B cell (primary cell): ENCODE measurements at regions not wholly inside any gene's neighbourhood (a gene's known extent, or its start where the extent isn't known, plus 50 kb on each side); places are given as distances from the start of the nearest gene placed in this dataset.
"Not testable (repeated sequence)": the region's sequence is repeated elsewhere in the genome, so short reads cannot be mapped to it uniquely, and the experiment has no call there.

ENCODE experiments used
- ATAC-seq: fragments of 200-7000 bp; cut with Tn5 transposase; one replicate; pipeline ENCODE4 v1.10.0; 2021; ENCODE audit warnings: low read depth, mild to moderate bottlenecking, moderate number of reproducible peaks, moderate library complexity
- CTCF ChIA-PET: fragments of 350-600 bp; sonication (Branson Sonifier 250); formaldehyde crosslinking; loops from one replicate; lab custom pipeline; 2021; ENCODE audit warnings: antibody characterized with exemption, inconsistent platforms; lab: Charles Lee
- POLR2A ChIA-PET: fragments of 350-600 bp; sonication (Branson Sonifier 250); formaldehyde crosslinking; loops from one replicate; lab custom pipeline; 2021; ENCODE audit warnings: antibody characterized with exemption; lab: Charles Lee
- DNase-seq: peaks from one replicate; pipeline ENCODE4 v3.0.0; 2013
- H2AFZ ChIP-seq: 2 replicates; pipeline ENCODE4 v1.6.1; 2012; ENCODE audit warnings: mild to moderate bottlenecking, low read depth, low read length; ENCODE audit not compliant: insufficient read depth, poor library complexity, severe bottlenecking
- H3K27ac ChIP-seq, 2 donors: 1 replicate in 1 of 2; 2 replicates in 1 of 2; pipeline ENCODE4 v1.5.1; 2012 to 2013; ENCODE audit warnings: low read length in 2 of 2, mild to moderate bottlenecking in 2 of 2, moderate library complexity in 1 of 2
- H3K27me3 ChIP-seq, 4 experiments: fragments of 200-600 bp in 1 of 4; sonication (generic) in 1 of 4; replicated peaks in 1 of 4; 1 replicate in 2 of 4; 2 replicates in 2 of 4; pipeline versions ENCODE4 v1.6.1 to v1.7.0; 2013 to 2016; ENCODE audit warnings: low read length in 3 of 4, mild to moderate bottlenecking in 2 of 4, mixed read lengths in 1 of 4, moderate library complexity in 1 of 4; ENCODE audit not compliant: insufficient read depth in 4 of 4, control insufficient read depth in 3 of 4; ENCODE audit errors: control extremely low read depth in 1 of 4
- H3K36me3 ChIP-seq, 2 experiments: replicated peaks in 1 of 2; 1 replicate in 1 of 2; 2 replicates in 1 of 2; pipeline versions ENCODE4 v1.6.1 to v1.7.1; 2013; ENCODE audit warnings: low read length in 1 of 2; ENCODE audit not compliant: insufficient read depth in 2 of 2, control insufficient read depth in 1 of 2; ENCODE audit errors: control extremely low read depth in 1 of 2, extremely low read depth in 1 of 2
- H3K4me1 ChIP-seq, 2 donors: fragments of 200-600 bp in 1 of 2; sonication (generic) in 1 of 2; 1 replicate in 1 of 2; 2 replicates in 1 of 2; pipeline versions ENCODE4 v1.5.1 to v1.6.1; 2013 to 2017; ENCODE audit warnings: low read length in 2 of 2; ENCODE audit not compliant: control insufficient read depth in 2 of 2, insufficient read depth in 2 of 2
- H3K4me2 ChIP-seq: replicated peaks from 2 replicates; pipeline ENCODE3; 2012; ENCODE audit warnings: mild to moderate bottlenecking, low read depth, low read length; ENCODE audit not compliant: poor library complexity, severe bottlenecking
- H3K4me3 ChIP-seq, 5 experiments: fragments of 200-600 bp in 1 of 5; sonication (generic) in 1 of 5; 1 replicate in 3 of 5; 2 replicates in 2 of 5; pipeline versions ENCODE4 v1.5.1 to v1.7.0; 2011 to 2016; ENCODE audit warnings: low read length in 4 of 5, mild to moderate bottlenecking in 4 of 5, low read depth in 2 of 5, control low read depth in 1 of 5, moderate library complexity in 1 of 5; ENCODE audit not compliant: insufficient read depth in 1 of 5; ENCODE audit errors: control extremely low read depth in 1 of 5, extremely low read depth in 1 of 5
- H3K79me2 ChIP-seq: fragments of 200-600 bp; sonication (generic); one replicate; pipeline ENCODE4 v1.6.0; 2016; ENCODE audit warnings: low read length; ENCODE audit not compliant: control insufficient read depth, insufficient read depth
- H3K9ac ChIP-seq: fragments of 200-600 bp; sonication (generic); 2 replicates; pipeline ENCODE4 v1.6.1; 2017; ENCODE audit warnings: mild to moderate bottlenecking, low read length, moderate library complexity
- H3K9me3 ChIP-seq, 3 donors: one replicate each; pipeline versions ENCODE4 v1.6.1 to v1.7.1; 2013; ENCODE audit warnings: low read length in 2 of 3; ENCODE audit not compliant: control insufficient read depth in 2 of 3, insufficient read depth in 1 of 3; ENCODE audit errors: control extremely low read depth in 1 of 3
- H4K20me1 ChIP-seq: 2 replicates; pipeline ENCODE4 v1.6.0; 2012; ENCODE audit warnings: mild to moderate bottlenecking, low read length; ENCODE audit not compliant: insufficient read depth, control insufficient read depth, poor library complexity, severe bottlenecking
- H3K27ac Mint-ChIP-seq: one replicate; pipeline ENCODE4 v1.8.0; 2021; ENCODE audit warnings: mixed read lengths
- H3K27me3 Mint-ChIP-seq: one replicate; pipeline ENCODE4 v1.8.0; 2021; ENCODE audit warnings: mixed read lengths
- H3K4me1 Mint-ChIP-seq: one replicate; pipeline ENCODE4 v1.8.0; 2021; ENCODE audit warnings: mixed read lengths
- H3K4me3 Mint-ChIP-seq: one replicate; pipeline ENCODE4 v1.8.0; 2021; ENCODE audit warnings: mixed read lengths
- H3K9me3 Mint-ChIP-seq: one replicate; pipeline ENCODE4 v1.8.0; 2022; ENCODE audit warnings: mixed read lengths; ENCODE audit not compliant: insufficient read depth
- EZH2 ChIP-seq: IDR thresholded peaks from 2 replicates; pipeline ENCODE4 v1.6.1; 2012; ENCODE audit warnings: borderline replicate concordance, low read depth, mild to moderate bottlenecking, moderate library complexity, low read length; ENCODE audit not compliant: insufficient read depth, poor library complexity, severe bottlenecking
- WGBS: methylation state at CpG from one replicate; pipeline ENCODE4 v1.1.5; 2013; ENCODE audit warnings: missing lambda C conversion rate; ENCODE audit not compliant: insufficient coverage; 5-methylcytosine and 5-hydroxymethylcytosine counted together
- intact Hi-C: fragments of 100-400 bp; cut with micrococcal nuclease; formaldehyde crosslinking; loops from one replicate; pipeline ENCODE4 v1.10.0; 2022
- TF ChIP-seq, protein P1 (sequence below): fragments of 200-600 bp; IDR thresholded peaks from one replicate; pipeline ENCODE4 v1.8.0; 2022; ENCODE audit warnings: antibody characterized with exemption, mild to moderate bottlenecking

DNA sequence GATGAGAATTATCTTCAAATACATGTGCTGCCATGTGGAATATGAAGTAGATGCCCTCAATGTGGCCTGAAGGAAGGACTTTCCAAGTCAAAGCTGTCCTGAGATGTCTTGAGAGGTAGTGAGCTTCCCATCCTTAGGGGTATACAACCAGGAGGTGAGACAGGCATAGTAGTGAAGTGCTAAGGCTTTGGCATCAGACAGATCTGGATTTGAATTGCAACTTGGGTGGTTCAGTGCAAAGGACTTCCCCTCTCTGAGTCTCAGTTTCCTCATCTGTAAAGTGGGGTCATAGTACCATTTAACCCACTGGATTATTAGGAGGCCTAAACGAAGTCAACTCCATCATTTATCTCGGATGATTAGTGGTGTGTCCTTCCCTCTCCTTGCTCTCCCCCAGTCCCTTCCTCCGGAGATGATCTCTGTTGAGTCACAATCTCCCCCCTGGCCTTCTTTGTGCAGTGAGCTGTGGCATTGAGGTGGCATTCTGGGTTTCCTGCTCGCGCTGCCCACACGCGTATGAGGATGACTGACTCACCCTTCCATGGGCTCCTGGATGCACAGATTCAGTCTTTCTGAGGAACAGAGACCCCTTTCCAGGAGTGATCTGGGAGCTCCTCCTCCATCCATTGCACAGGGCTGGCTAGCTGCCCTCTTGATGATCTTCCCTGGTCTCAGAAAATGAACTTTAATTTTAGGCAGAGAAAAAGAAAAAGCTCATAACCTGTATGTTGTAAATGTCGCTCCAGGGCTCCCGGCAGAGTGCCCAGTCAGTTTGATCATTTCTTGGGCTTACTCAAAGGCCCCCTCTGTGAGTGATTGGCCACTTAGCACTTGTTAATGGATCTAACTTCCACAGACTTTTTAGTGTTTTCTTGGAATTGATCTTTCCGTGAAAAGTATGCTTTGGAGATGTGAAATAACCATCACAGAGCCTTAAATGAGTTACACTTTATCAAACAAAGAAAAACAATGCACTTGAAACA lies 354.6 kb downstream of the PTPRU start:
- peaks cover 7% of the 10 kb centered on the region for H3K27me3 Mint-ChIP-seq
- TF ChIP-seq EZH2: no peak
- TF ChIP-seq, protein P1, sequence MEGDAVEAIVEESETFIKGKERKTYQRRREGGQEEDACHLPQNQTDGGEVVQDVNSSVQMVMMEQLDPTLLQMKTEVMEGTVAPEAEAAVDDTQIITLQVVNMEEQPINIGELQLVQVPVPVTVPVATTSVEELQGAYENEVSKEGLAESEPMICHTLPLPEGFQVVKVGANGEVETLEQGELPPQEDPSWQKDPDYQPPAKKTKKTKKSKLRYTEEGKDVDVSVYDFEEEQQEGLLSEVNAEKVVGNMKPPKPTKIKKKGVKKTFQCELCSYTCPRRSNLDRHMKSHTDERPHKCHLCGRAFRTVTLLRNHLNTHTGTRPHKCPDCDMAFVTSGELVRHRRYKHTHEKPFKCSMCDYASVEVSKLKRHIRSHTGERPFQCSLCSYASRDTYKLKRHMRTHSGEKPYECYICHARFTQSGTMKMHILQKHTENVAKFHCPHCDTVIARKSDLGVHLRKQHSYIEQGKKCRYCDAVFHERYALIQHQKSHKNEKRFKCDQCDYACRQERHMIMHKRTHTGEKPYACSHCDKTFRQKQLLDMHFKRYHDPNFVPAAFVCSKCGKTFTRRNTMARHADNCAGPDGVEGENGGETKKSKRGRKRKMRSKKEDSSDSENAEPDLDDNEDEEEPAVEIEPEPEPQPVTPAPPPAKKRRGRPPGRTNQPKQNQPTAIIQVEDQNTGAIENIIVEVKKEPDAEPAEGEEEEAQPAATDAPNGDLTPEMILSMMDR: no peak
- H3K4me2 ChIP-seq: no peak overlapping the region

DNA sequence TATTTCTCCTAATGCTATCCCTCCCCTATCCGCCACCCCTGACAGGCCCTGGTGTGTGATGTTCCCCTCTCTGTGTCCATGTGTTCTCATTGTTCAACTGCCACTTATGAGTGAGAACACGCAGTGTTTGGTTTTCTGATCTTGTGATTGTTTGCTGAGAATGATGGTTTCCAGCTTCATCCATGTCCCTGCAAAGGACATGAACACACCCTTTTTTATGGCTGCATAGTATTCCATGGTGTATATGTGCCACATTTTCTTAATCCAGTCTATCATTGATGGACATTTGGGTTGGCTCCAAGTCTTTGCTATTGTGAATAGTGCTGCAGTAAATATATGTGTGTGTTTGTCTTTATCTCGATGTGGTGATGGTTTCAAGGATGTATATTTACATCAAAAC lies 353.4 kb downstream of the PTPRU start:
- H4K20me1 ChIP-seq, H3K4me1 Mint-ChIP-seq, H3K36me3 ChIP-seq, intact Hi-C loops, ATAC-seq, H3K79me2 ChIP-seq, CTCF ChIA-PET, POLR2A ChIA-PET, H3K4me1 ChIP-seq, H3K27ac ChIP-seq, H3K27me3 ChIP-seq, DNase-seq, H3K4me3 ChIP-seq, H3K4me3 Mint-ChIP-seq, H3K27me3 Mint-ChIP-seq, H3K9me3 ChIP-seq, H2AFZ ChIP-seq, H3K9ac ChIP-seq, H3K27ac Mint-ChIP-seq, H3K4me2 ChIP-seq: not testable (repeated sequence)
- peaks cover 11% of the 10 kb centered on the region for H3K9me3 Mint-ChIP-seq
- WGBS: no CpG with 5 or more reads among the region's 3 CpGs

More for the DNA sequence above, 354.6 kb downstream of the PTPRU start:
- intact Hi-C loops: no loop called here
- ChIA-PET CTCF (no interaction called here), POLR2A (no interaction called here)
- no peaks in the 10 kb centered on the region for H3K4me1 ChIP-seq
- Mint-ChIP-seq H3K4me3 (no peak overlapping the region), H3K27ac (no peak overlapping the region), H3K9me3 (peaks cover 11% of the 10 kb centered on the region), H3K4me1 (no peaks in the 10 kb centered on the region)
- no peak overlapping the region for H3K9ac ChIP-seq
- WGBS: 67% methylated on average over 6 of the region's 10 CpGs
- H3K36me3 ChIP-seq: no peaks in the 10 kb centered on the region
- H3K4me3 ChIP-seq: no peak overlapping the region
- H4K20me1 ChIP-seq: no peaks in the 10 kb centered on the region
- no peak overlapping the region for H3K27ac ChIP-seq
- no peak overlapping the region for H2AFZ ChIP-seq
- peaks cover 0 to 3% (median 0%) of the 10 kb centered on the region in 3 donors for H3K9me3 ChIP-seq
- ATAC-seq: no peak
- H3K79me2 ChIP-seq: no peaks in the 10 kb centered on the region
- DNase-seq: no peak
- H3K27me3 ChIP-seq: no peaks in the 10 kb centered on the region
